ENCODE measurements at regions not wholly inside any gene's neighbourhood (a gene's known extent, or its start where the extent isn't known, plus 50 kb on each side); places are given as distances from the start of the nearest gene placed in this dataset.
A peak's percentile ranks its signal among the peaks of the same experiment; 100 is the strongest.
"Not testable (repeated sequence)": the region's sequence is repeated elsewhere in the genome, so short reads cannot be mapped to it uniquely, and the experiment has no call there.

DNA sequence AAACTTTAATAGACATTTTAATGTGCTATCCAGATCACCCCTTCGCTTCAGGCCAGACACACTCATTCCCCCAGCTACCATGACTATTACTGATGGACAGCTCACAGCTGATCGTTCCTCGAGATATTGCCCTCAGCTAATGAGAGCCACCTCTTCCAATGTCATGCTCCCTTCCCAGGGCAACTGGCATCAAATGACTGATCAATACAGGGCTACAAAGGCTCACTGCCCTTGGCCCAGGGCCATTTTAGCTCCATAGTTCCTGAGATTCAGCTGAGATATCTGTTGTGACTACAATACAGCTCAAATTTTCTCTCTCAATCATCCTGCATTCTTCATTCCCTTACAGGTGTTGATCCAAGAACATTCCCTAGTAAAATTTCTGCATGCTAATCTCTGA is 104.5 kb upstream of the PKN2 start:
- no peak for DNase-seq
- TF ChIP-seq GATA1 (IDR thresholded peaks at IDR 0.05; ENCODE audit: low read depth, low read length) (no peak), POLR2A (IDR thresholded peaks at IDR 0.05; ENCODE audit: low read length) (no peak)

DNA sequence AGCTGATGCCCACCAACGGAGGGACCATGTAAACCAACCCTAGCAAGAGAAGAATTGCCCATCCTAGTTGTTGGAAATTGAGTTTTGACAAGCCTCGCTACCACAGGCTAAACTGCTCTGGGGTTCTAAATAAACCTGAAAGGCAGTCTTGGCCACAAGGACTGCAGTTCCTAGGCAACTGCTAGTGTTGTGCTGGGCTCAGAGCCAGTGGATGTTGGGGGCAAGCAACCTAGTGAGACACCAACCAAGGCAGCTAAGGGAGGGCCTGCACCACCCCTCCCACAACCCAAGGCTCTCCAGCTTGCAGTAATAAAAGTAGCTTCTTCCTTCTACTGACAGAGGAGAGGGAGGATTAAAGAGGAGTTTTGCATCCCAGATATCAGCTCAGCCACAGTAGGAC is 102.4 kb upstream of the PKN2 start:
- no peak for TF ChIP-seq POLR2A (IDR thresholded peaks at IDR 0.05; ENCODE audit: low read length)
- TF ChIP-seq GATA1 (IDR thresholded peaks at IDR 0.05; ENCODE audit: low read depth, low read length), result no peak
- DNase-seq, result no peak

DNA sequence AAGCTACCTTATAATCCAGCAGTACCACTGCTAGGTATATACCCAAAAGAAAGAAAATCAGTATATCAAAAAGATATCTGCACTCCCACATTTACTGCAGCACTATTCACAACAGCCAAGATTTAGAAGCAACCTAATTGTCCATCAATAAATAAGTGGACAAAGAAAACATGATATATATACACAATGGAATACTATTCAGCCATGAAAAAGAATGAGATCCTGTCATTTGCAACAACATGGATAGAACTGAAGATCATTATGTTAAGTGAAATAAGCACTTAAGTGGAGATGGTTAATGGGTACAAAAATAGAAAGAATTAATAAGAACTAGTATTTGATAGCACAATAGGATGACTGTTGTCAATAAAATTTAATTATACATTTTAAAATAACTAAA is 90.7 kb upstream of the PKN2 start:
- TF ChIP-seq GATA1 (IDR thresholded peaks at IDR 0.05; ENCODE audit: low read depth, low read length) (no peak), POLR2A (IDR thresholded peaks at IDR 0.05; ENCODE audit: low read length) (no peak)

DNA sequence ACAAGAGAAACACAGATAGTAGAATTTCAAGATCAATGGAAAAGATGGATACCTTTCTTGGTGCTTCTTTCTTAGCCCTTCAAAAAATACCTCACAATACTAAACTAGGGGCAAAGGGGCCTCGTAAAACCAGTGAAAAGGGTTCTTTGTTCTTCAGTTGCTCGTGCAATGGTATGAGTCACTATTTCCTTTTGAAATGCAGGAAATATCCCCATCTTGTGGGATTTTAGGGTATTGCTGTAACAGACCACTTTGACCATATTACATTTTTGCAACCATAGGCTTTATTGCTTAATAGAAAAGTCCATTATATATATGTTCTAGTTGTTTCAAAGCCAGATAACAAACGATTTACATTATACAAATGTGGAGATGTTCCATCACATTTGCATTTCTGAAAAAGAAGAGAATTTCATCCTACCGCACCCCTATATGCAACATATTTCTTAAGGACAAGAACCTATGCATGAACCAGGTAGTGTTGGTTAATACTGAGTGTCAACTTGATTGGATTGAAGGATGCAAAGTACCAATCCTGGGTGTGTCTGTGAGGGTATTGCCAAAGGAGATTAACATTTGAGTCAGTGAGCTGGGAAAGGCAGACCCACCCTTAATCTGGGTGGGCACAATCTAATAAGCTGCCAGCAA is 88.6 kb upstream of the PKN2 start:
- peak; percentile 34 to 52 for DNase-seq
- no peak for TF ChIP-seq POLR2A (IDR thresholded peaks at IDR 0.05; ENCODE audit: low read length)
- TF ChIP-seq GATA1 (IDR thresholded peaks at IDR 0.05; ENCODE audit: low read depth, low read length), result no peak

More for the DNA sequence above, 90.7 kb upstream of the PKN2 start:
- no peak for DNase-seq

DNA sequence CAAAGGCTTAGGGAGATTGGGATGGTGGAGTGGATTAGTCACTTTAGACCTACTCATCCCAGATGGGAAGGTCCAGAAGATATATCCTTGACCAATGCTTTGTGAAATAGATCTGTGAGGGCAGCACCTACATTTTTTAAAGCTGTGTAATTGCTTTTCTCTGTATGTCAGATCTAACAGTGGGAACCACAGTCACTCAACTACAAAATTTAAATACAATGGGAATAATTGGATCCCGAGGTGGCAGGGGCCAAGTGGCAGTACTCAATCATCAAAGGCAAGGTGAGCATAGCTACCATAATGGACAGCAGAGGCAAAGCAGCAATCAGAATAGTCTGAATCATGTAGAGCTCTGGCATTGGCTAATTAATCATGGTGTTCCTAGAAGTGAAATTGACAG is 86.1 kb upstream of the PKN2 start:
- DNase-seq, result not testable (repeated sequence)

DNA sequence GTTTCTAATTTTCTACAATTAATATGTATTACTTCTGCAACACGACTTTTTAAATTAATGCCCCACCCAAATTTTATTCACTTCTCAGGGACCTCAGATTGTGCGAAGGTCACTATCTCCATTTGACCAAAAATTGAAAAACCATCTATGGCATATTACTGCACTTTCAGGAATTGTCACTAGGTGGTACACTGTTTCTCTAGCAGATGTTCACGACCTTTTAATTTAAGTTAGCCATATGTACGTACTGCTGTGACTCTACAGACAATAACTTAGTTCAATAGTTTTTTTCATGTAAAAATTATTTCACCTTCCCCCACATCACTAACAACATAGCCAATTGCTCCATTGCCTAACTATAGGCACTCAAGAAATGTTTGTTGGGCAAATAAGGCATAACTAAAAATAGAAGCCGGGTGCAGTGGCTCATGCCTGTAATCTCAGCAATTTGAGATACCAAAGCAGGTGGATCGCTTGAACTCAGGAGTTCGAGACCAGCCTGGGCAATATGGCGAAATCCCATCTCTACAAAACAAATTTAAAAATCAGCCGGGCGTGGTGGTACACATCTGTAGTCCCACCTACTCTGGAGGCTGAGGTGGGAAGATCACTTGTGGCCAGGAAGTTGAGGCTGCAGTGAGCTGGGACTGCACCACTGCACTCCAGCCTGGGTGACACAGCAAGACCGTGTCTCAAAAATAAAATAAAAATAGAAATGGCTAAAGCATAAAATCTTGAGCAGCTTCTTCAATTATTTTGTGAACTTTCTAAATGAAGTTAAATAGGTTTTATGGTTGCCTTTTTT is 75.7 kb upstream of the PKN2 start:
- peak; percentile 30 to 52 for DNase-seq
- TF ChIP-seq POLR2A (IDR thresholded peaks at IDR 0.05; ENCODE audit: low read length) (no peak), GATA1 (IDR thresholded peaks at IDR 0.05; ENCODE audit: low read depth, low read length) (no peak)

DNA sequence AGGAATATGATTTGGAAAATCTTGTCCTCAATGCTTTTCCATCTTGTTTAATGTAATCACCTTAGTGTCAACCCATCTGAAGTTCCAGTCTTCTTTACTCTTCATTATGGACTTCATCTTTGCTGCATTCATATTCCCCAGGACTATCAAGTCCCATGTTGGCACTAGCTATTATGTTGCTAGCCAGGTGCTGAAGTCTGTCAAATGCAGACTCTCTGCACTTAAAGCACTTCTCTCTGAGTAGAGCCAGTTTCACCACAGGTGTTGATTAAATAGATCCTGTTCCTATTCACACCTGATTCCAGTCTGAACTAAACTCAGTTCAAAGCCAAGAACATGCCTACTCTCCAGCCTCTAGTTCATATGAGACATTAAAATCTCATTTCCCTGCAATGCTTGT is 75.0 kb upstream of the PKN2 start:
- no peak for DNase-seq
- TF ChIP-seq POLR2A (IDR thresholded peaks at IDR 0.05; ENCODE audit: low read length) (no peak), GATA1 (IDR thresholded peaks at IDR 0.05; ENCODE audit: low read depth, low read length) (no peak)

DNA sequence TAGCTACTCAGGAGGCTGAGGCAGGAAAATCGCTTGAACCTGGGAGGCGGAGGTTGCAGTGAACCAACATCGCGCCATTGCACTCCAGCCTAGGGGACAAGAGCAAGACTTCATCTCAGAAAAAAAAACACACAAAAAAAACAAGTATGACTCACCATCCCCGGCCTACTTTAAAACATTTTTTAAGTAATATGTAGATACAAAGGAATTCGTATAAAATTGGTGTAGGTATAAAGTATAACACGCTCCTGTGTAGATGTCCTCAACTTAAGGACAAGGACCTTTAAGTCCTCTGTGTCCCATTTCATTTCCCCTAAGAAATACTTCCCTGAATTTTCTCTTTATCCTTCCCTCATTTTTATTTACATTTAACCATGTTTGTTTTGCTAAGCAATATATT is 73.4 kb upstream of the PKN2 start:
- TF ChIP-seq GATA1 (IDR thresholded peaks at IDR 0.05; ENCODE audit: low read depth, low read length) (no peak), POLR2A (IDR thresholded peaks at IDR 0.05; ENCODE audit: low read length) (no peak)

DNA sequence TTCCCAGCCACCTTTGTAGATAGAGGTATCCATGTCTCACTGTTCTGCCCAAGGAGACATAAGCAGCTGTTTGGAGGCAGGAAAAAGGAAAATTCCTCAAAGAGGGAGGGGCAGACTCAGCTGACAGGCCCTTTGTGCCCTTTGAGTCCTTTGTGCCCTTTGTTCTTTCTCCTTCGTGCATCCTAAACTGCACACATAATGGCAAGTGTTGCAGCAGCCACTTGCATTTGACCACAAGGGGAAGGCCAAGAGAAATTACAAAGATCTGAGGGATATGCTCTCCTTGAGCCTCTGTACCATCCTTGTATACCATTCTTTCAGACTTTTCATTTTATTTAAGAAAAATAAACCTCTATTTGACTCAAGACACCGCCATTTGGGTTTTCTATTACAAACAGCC is 71.8 kb upstream of the PKN2 start:
- DNase-seq, result no peak

More for the DNA sequence above, 73.4 kb upstream of the PKN2 start:
- DNase-seq, result no peak

DNA sequence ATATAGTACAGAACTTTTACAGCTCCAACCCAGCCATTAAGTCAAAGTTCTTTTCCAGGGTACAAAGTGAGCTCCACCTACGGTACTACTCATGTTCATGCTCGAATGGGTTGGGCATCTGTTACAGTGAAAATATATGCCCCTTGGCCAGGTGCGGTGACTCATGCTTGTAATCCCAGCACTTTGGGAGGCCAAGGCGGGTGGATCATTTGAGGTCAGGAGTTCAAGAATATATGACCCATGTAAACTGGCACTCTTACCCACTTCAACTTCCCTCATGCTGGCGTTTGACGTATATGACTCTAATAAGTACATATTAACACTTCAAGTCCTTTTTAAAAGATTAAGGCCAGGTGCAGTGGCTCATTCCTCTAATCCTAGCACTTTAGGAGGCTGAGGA is 71.3 kb upstream of the PKN2 start:
- TF ChIP-seq POLR2A (IDR thresholded peaks at IDR 0.05; ENCODE audit: low read length), result no peak
- TF ChIP-seq GATA1 (IDR thresholded peaks at IDR 0.05; ENCODE audit: low read depth, low read length), result no peak
- no peak for DNase-seq

More for the DNA sequence above, 71.8 kb upstream of the PKN2 start:
- TF ChIP-seq POLR2A (IDR thresholded peaks at IDR 0.05; ENCODE audit: low read length), result no peak
- TF ChIP-seq GATA1 (IDR thresholded peaks at IDR 0.05; ENCODE audit: low read depth, low read length), result no peak

DNA sequence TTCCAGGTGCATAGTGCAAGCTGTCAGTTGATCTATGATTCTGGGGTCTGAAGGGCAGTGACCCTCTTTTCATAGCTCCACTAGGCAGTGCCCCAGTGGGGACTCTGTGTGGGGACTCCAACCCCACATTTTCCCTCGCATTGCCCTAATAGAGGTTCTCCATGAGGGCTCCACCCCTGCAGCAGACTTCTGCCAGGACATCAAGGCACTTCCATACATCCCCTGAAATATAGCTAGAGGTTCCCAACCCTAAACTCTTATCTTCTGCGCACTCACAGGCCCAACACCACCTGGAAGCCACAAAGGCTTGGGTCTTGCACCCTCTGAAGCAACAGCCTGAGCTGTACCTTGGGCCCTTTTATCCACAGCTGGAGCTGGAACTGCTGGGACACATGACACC is 65.7 kb upstream of the PKN2 start:
- no peak for TF ChIP-seq POLR2A (IDR thresholded peaks at IDR 0.05; ENCODE audit: low read length)
- TF ChIP-seq GATA1 (IDR thresholded peaks at IDR 0.05; ENCODE audit: low read depth, low read length), result no peak
- peak in 1 of 2 experiments; percentile 2 for DNase-seq

DNA sequence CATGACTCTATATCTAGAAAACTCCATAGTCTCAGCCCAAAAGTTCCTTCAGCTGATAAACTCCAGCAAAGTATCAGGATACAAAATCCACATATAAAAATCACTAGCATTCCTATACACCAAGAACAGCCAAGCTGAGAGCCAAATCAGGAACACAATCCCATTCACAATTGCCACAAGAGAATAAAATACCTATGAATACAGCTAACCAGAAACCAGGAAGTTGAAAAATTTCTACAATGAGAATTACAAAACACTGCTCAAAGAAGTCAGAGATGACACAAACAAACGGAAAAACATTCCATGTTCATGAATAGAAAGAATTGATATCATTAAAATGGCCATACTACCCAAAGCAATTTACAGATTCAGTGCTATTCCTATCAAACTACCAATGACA is 61.0 kb upstream of the PKN2 start:
- DNase-seq, result not testable (repeated sequence)

Data from erythroblast (primary cell).